ENCODE measurements at regions not wholly inside any gene's neighbourhood (a gene's known extent, or its start where the extent isn't known, plus 50 kb on each side); places are given as distances from the start of the nearest gene placed in this dataset.

DNA sequence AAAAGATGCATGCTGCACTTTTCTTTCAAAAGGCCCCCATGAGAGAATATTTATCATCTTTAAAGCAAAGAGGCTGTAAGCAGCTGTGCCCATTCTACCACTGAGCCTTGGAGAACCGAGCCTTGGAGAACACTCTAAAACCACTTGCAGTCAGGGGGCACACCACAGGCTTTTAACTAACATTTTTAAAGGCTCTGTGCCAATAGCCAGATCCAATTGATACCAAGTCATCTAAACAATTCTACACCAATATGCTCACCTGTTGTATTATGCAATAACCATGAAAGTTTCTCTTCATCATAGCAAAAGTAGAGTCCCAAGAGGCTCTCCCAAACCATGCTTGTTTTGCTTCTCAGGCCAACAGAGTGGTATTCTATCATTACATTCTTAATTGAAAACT is 1090.5 kb upstream of the SEMA6A start:
- Histone ChIP-seq H3K27me3 (ENCODE audit: control insufficient read depth, extremely low read depth, insufficient read depth, low read length) (no peaks in the 10 kb centered on the region), H2AFZ (ENCODE audit: control insufficient read depth, low read length) (no peak overlapping the region), H3K4me3 (ENCODE audit: control insufficient read depth in 2 of 3, extremely low read depth in 1 of 3, insufficient read depth in 2 of 3, low read depth in 1 of 3, low read length in 3 of 3) (no peak overlapping the region), H3K4me1 (ENCODE audit: control insufficient read depth, extremely low read depth, insufficient read depth, low read length) (no peaks in the 10 kb centered on the region), H3K9me1 (ENCODE audit: control insufficient read depth, extremely low read depth, insufficient read depth, low read length) (no peaks in the 10 kb centered on the region), H3K9me3 (ENCODE audit: control insufficient read depth, low read depth, low read length) (no peaks in the 10 kb centered on the region), H3K27ac (ENCODE audit: control insufficient read depth, insufficient read depth, low read length) (no peak overlapping the region), H3K4me2 (ENCODE audit: control insufficient read depth, extremely low read depth, insufficient read depth, low read depth, low read length) (no peak overlapping the region), H3K79me2 (ENCODE audit: control insufficient read depth, insufficient read depth, low read length) (no peaks in the 10 kb centered on the region), H3K36me3 (ENCODE audit: control insufficient read depth in 2 of 2, extremely low read depth in 1 of 2, insufficient read depth in 2 of 2, low read length in 2 of 2) (no peaks in the 10 kb centered on the region), H4K20me1 (ENCODE audit: control insufficient read depth, extremely low read depth, insufficient read depth, low read length) (no peaks in the 10 kb centered on the region), H3K9ac (ENCODE audit: control insufficient read depth, extremely low read depth, insufficient read depth, low read length) (no peak overlapping the region)
- no peak for TF ChIP-seq EZH2 (IDR thresholded peaks at IDR 0.05; ENCODE audit: low read length)
- TF ChIP-seq, protein P1, sequence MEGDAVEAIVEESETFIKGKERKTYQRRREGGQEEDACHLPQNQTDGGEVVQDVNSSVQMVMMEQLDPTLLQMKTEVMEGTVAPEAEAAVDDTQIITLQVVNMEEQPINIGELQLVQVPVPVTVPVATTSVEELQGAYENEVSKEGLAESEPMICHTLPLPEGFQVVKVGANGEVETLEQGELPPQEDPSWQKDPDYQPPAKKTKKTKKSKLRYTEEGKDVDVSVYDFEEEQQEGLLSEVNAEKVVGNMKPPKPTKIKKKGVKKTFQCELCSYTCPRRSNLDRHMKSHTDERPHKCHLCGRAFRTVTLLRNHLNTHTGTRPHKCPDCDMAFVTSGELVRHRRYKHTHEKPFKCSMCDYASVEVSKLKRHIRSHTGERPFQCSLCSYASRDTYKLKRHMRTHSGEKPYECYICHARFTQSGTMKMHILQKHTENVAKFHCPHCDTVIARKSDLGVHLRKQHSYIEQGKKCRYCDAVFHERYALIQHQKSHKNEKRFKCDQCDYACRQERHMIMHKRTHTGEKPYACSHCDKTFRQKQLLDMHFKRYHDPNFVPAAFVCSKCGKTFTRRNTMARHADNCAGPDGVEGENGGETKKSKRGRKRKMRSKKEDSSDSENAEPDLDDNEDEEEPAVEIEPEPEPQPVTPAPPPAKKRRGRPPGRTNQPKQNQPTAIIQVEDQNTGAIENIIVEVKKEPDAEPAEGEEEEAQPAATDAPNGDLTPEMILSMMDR (optimal IDR thresholded peaks at IDR 0.05 in 1 of 3, IDR thresholded peaks at IDR 0.05 in 1 of 3, conservative IDR thresholded peaks at IDR 0.05 in 1 of 3; ENCODE audit: extremely low read depth in 1 of 3, insufficient read depth in 2 of 3, low read length in 3 of 3): no peak
- dilution Hi-C loops (cut with MboI; ENCODE audit: extremely low pct_ligation_motif_present, low sequenced_read_pairs): no loop called here
- DNase-seq (ENCODE audit: low read depth, low spot score) (no peak), FAIRE-seq (no peak)

GRCh38 chr5:117662361-117662760 is 1087.7 kb upstream of the SEMA6A start:
- Histone ChIP-seq H3K36me3 (ENCODE audit: control insufficient read depth in 2 of 2, extremely low read depth in 1 of 2, insufficient read depth in 2 of 2, low read length in 2 of 2) (no peaks in the 10 kb centered on the region), H3K27me3 (ENCODE audit: control insufficient read depth, extremely low read depth, insufficient read depth, low read length) (no peaks in the 10 kb centered on the region), H2AFZ (ENCODE audit: control insufficient read depth, low read length) (no peak overlapping the region), H3K4me2 (ENCODE audit: control insufficient read depth, extremely low read depth, insufficient read depth, low read depth, low read length) (no peak overlapping the region), H3K4me3 (ENCODE audit: control insufficient read depth in 2 of 3, extremely low read depth in 1 of 3, insufficient read depth in 2 of 3, low read depth in 1 of 3, low read length in 3 of 3) (no peak overlapping the region), H4K20me1 (ENCODE audit: control insufficient read depth, extremely low read depth, insufficient read depth, low read length) (no peaks in the 10 kb centered on the region), H3K79me2 (ENCODE audit: control insufficient read depth, insufficient read depth, low read length) (no peaks in the 10 kb centered on the region), H3K9me3 (ENCODE audit: control insufficient read depth, low read depth, low read length) (no peaks in the 10 kb centered on the region), H3K27ac (ENCODE audit: control insufficient read depth, insufficient read depth, low read length) (no peak overlapping the region), H3K4me1 (ENCODE audit: control insufficient read depth, extremely low read depth, insufficient read depth, low read length) (no peaks in the 10 kb centered on the region), H3K9me1 (ENCODE audit: control insufficient read depth, extremely low read depth, insufficient read depth, low read length) (no peaks in the 10 kb centered on the region), H3K9ac (ENCODE audit: control insufficient read depth, extremely low read depth, insufficient read depth, low read length) (no peak overlapping the region)
- DNase-seq (ENCODE audit: low read depth, low spot score) (no peak), FAIRE-seq (no peak)
- TF ChIP-seq, protein P1 (optimal IDR thresholded peaks at IDR 0.05 in 1 of 3, IDR thresholded peaks at IDR 0.05 in 1 of 3, conservative IDR thresholded peaks at IDR 0.05 in 1 of 3; ENCODE audit: extremely low read depth in 1 of 3, insufficient read depth in 2 of 3, low read length in 3 of 3): no peak
- no peak for TF ChIP-seq EZH2 (IDR thresholded peaks at IDR 0.05; ENCODE audit: low read length)
- dilution Hi-C loops (cut with MboI; ENCODE audit: extremely low pct_ligation_motif_present, low sequenced_read_pairs): no loop called here

Data from keratinocyte (primary cell).